GM18951 (cell line): ENCODE measurements at regions not wholly inside any gene's neighbourhood (a gene's known extent, or its start where the extent isn't known, plus 50 kb on each side); places are given as distances from the start of the nearest gene placed in this dataset.
"Not testable (repeated sequence)": the region's sequence is repeated elsewhere in the genome, so short reads cannot be mapped to it uniquely, and the experiment has no call there.

Source experiments
- POLR2A ChIP-seq: IDR thresholded peaks from 4 replicates; pipeline ENCODE4 v1.6.1; 2011; ENCODE audit warnings: mild to moderate bottlenecking; ENCODE audit not compliant: insufficient read length, insufficient read depth; ENCODE audit errors: extremely low read depth
- in situ Hi-C: fragments of 300-500 bp; cut with MboI; formaldehyde crosslinking; loops from one replicate; pipeline ENCODE4 v1.12.0; 2022; ENCODE audit warnings: low sequenced_read_pairs, mixed read lengths, inconsistent platforms; ENCODE audit not compliant: unreplicated experiment

DNA sequence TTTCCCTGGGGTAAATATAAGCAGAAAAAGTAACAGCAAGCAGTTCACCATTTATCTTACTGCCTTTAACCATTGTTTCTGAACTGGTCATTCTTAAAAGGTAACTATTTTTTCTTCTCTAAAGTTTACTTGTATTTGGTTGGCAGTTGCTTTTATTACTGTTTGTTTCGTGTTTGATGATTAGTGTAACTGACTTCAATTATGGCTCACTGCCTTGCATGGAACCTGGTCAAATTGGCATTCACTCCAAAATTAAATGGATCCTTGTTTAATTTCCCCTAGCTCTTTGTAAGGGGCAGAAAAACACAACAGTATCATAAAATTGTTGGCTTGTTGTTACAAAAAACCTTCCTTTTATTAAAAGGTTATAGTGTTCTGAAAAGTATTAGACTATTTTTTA is 1723.9 kb upstream of the CDH6 start:
- in situ Hi-C loops: no loop called here
- no peak for TF ChIP-seq POLR2A

DNA sequence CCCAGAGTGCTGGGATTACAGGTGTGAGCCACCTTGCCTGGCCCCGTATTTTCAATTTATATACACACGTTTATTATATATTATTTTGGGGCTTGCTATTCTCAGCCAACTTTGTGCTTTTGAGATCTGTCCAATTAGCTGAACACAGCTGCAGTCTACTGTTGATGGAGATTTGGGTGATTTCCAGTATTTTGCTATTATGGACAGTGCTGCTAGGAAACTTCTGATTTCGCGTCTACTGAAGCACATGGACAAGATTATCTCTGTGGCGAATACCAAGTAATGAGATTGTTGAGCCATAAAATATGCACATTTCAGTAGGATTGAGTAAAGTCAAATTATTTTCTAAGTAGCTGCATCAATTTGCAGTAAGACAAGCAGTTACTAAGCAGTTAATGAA is 1731.2 kb upstream of the CDH6 start:
- no peak for TF ChIP-seq POLR2A
- in situ Hi-C loops: no loop called here

- TF ChIP-seq POLR2A: no peak
- in situ Hi-C loops: no loop called here
Measured at GRCh38 chr5:29460971-29461559, 1732.4 kb upstream of the CDH6 start.

DNA sequence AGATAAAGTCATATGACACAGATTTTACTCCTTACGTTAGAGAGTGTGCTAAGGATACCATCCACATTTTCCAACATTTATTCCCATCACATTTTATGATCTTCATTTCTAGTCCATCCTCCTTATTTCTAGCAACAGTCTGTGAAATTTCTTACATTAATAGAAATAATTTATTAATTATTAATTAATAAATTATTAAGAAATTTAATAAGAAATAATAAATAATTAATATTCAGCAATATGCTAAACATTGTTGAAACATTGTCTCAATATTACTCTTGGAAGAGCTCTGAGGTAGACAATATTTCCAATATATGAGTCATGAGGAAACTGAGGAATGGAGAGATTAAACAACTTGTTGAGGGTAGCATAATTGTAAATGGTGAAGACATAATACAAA is 1742.5 kb upstream of the CDH6 start:
- in situ Hi-C loops: not testable (repeated sequence)

DNA sequence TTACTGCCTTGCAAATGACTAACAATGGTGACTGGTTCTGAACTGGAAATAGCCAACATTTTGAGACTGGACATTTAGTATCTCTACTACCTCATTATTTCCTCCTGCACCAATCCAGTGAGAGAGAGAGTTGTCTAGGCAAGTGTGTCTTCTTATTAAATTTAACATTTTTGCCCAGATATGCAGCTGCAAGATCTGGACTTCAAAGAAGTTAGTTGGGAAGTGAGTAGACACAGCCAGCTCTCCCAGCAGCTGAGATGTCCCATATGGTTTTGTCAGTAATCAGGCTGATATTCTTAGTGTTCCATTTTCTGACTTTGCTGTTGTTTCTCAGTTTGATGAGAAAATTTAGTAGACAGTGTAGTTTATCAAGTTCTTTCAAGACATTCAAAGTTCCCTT is 1778.8 kb upstream of the CDH6 start:
- in situ Hi-C loops: no loop called here
- no peak for TF ChIP-seq POLR2A

- in situ Hi-C loops: no loop called here
- TF ChIP-seq POLR2A: no peak
Measured at GRCh38 chr5:29412979-29413378, 1780.5 kb upstream of the CDH6 start.

DNA sequence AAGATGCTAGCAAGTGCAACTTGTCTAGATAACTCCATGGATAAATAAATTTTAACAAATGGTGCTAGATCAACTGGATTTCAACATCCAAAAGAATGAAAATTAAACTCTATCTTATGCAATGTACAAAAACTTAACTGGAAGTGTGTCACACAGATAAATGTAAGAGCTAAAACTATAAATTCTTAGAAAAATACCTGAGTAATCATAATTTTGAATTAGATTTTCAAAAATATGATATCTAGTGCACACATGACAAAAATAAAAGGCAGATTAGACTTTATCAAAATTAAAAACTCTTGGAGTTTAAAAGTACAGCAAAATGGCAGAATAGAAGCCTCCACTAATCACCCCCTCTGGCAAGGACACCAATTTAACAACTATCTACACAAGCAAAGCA is 1791.2 kb upstream of the CDH6 start:
- in situ Hi-C loops: no loop called here
- no peak for TF ChIP-seq POLR2A

GRCh38 chr5:29389993-29390392 is 1803.5 kb upstream of the CDH6 start:
- in situ Hi-C loops: no loop called here
- no peak for TF ChIP-seq POLR2A

DNA sequence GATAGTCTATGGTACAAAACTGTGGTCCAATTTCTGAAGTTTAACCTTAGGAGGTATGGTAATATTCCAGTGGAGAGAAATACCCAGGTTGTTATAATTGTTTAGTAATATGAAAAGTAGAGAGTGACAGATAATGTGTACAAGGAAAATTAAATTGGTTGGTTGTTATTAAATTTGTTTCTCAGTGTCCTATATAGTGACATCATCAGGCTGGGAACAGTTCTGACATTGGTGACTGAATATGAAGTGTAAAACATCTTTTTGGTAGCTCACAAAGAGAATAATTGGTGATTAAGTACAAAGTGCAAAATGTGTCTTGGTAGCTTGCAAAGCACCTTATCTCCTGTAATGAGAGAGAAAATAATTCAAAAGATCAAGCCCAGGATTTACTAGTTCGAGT is 1806.1 kb upstream of the CDH6 start:
- in situ Hi-C loops: no loop called here
- no peak for TF ChIP-seq POLR2A

DNA sequence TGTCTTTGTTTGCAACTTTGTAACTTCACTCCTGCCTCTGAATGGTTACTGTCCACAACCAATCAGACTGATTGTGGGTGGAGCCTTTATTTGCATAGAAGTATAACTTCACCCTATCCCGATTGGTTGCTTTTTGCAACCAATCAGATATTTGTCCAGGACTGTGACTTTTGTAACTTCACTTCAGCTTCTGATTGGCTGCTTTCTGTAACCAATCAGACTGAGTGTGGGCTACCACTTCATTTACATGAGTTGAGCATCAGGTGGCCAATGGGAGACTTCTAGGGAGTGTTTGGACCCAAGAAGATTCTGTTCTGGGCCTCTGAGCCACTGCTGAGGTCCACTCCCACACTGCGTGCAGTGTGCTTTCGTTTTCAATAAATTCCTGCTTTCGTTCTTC is 1810.7 kb upstream of the CDH6 start:
- in situ Hi-C loops: no loop called here
- TF ChIP-seq POLR2A: no peak

DNA sequence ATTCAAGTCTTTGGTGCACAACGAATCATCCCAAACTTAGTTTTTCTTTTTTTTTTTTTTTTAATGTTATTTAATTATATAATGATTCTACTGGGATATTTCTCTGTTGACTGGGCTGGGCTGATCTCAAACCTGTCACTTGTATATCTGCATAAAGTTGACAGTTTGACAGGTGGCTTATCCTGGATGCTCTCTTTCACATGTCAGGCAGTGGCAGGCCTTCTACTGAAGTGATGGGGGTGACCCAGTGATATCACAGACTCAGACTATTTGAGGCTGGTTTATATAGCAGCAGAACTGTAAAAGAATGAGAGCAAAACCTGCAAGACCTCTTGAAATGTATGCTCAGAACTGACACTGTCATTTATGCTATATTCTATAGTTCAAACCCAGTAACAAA is 1813.5 kb upstream of the CDH6 start:
- in situ Hi-C loops: no loop called here
- no peak for TF ChIP-seq POLR2A

DNA sequence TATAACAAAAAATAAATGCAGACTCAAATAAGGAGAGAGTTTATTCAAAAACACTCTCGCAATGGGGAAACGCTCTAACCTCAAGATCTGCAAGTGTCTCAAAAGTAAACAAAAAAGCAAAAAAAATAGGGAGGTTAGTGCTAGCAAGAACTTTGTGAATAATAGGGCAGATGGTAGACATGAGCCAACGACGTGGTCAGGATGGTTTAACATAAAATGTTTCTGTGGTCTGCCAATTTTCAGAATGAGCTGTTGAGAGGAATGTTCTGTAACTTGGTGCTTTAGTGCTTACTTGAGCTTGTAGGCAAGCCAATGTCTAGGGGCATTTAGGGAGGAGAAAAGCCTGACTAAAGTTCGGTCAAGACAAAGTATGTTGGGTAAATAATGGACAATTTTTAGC is 1813.9 kb upstream of the CDH6 start:
- in situ Hi-C loops: no loop called here
- no peak for TF ChIP-seq POLR2A

- in situ Hi-C loops: no loop called here
- no peak for TF ChIP-seq POLR2A
Measured at GRCh38 chr5:29378104-29378503, 1815.4 kb upstream of the CDH6 start.

- in situ Hi-C loops: no loop called here
- TF ChIP-seq POLR2A: no peak
Measured at GRCh38 chr5:29370248-29370647, 1823.2 kb upstream of the CDH6 start.

- no peak for TF ChIP-seq POLR2A
Measured at GRCh38 chr5:29367176-29367833, 1826.2 kb upstream of the CDH6 start.

More at GRCh38 chr5:29367176-29367833, 1826.2 kb upstream of the CDH6 start:
- in situ Hi-C loops: no loop called here
